OCI-LY7 (cell line): ENCODE measurements at regions not wholly inside any gene's neighbourhood (a gene's known extent, or its start where the extent isn't known, plus 50 kb on each side); places are given as distances from the start of the nearest gene placed in this dataset.

ENCODE experiments used
- EZH2phosphoT487 ChIP-seq: fragments of 200-600 bp; sonication (generic); IDR thresholded peaks from 2 replicates; pipeline ENCODE4 v1.6.1; 2018; ENCODE audit warnings: low read depth, borderline replicate concordance, mild to moderate bottlenecking, mixed run types, antibody characterized with exemption, low read length, moderate library complexity, mixed read lengths
- TF ChIP-seq, protein P1 (sequence below): fragments of 200-600 bp; sonication (generic); conservative IDR thresholded peaks from 2 replicates; pipeline ENCODE4 v1.5.1; 2014; ENCODE audit warnings: mild to moderate bottlenecking, antibody characterized with exemption, low read length, moderate library complexity, mixed read lengths

DNA sequence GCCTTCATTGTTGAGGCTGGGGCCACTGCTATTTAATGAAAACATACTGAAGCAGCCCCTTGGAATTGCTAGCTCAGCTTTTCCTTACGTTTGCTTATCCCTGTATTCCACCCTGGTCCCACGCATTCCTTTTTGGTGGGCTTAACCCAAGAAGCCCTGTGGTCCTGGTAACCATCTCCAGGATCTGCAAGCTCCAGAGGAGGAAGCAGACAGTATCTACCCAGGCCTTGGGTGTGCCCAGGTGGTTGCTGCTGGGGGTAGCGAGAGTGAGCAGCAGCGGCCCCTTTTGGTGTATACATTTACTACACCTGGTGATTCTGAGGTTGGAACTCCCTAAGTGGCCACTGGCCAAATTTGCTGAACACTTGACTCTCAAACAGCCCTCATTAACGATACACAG lies 97.7 kb downstream of the CBLN1 start:
- TF ChIP-seq, protein P1, sequence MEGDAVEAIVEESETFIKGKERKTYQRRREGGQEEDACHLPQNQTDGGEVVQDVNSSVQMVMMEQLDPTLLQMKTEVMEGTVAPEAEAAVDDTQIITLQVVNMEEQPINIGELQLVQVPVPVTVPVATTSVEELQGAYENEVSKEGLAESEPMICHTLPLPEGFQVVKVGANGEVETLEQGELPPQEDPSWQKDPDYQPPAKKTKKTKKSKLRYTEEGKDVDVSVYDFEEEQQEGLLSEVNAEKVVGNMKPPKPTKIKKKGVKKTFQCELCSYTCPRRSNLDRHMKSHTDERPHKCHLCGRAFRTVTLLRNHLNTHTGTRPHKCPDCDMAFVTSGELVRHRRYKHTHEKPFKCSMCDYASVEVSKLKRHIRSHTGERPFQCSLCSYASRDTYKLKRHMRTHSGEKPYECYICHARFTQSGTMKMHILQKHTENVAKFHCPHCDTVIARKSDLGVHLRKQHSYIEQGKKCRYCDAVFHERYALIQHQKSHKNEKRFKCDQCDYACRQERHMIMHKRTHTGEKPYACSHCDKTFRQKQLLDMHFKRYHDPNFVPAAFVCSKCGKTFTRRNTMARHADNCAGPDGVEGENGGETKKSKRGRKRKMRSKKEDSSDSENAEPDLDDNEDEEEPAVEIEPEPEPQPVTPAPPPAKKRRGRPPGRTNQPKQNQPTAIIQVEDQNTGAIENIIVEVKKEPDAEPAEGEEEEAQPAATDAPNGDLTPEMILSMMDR = peak; percentile 83
- no peak for TF ChIP-seq EZH2phosphoT487
